ENCODE measurements at regions not wholly inside any gene's neighbourhood (a gene's known extent, or its start where the extent isn't known, plus 50 kb on each side); places are given as distances from the start of the nearest gene placed in this dataset.
"Not testable (repeated sequence)": the region's sequence is repeated elsewhere in the genome, so short reads cannot be mapped to it uniquely, and the experiment has no call there.

- Histone ChIP-seq H3K27ac (ENCODE audit: low read length) (no peak overlapping the region), H3K36me3 (ENCODE audit: control insufficient read depth, insufficient read depth, low read length) (no peaks in the 10 kb centered on the region), H3K27me3 (ENCODE audit: control insufficient read depth, insufficient read depth, low read length) (no peaks in the 10 kb centered on the region), H3K9me3 (ENCODE audit: control insufficient read depth, insufficient read depth, low read length) (no peaks in the 10 kb centered on the region), H3K4me3 (ENCODE audit: low read length) (no peak overlapping the region), H3K4me1 (ENCODE audit: control insufficient read depth, insufficient read depth, low read length) (no peaks in the 10 kb centered on the region)
- Mint-ChIP-seq H3K4me3 (no peak overlapping the region), H3K27ac (no peak overlapping the region), H3K27me3 (ENCODE audit: low read depth in 2 of 2) (no peaks in the 10 kb centered on the region), H3K36me3 (no peaks in the 10 kb centered on the region), H3K4me1 (no peaks in the 10 kb centered on the region), H3K9me3 (peaks cover 3% of the 10 kb centered on the region in 2 donors)
- DNase-seq (no peak), ATAC-seq (no peak)
- intact Hi-C loops (cut with micrococcal nuclease) = no loop called here
- no peak for TF ChIP-seq CTCF (IDR thresholded peaks at IDR 0.05)
- 61% methylated on average over 2 of the region's 2 CpGs for WGBS (ENCODE audit: insufficient coverage)
Observed at GRCh38 chr6:160812097-160812496, 110.1 kb downstream of the PLG start.

GRCh38 chr6:160818934-160819333, 116.9 kb downstream of the PLG start:
- TF ChIP-seq CTCF (IDR thresholded peaks at IDR 0.05) = no peak
- H3K9me3 Mint-ChIP-seq = peaks cover 7 to 18% of the 10 kb centered on the region in 2 donors

GRCh38 chr6:160820661-160821060, 118.6 kb downstream of the PLG start:
- DNase-seq; H3K36me3 Mint-ChIP-seq; intact Hi-C loops (cut with micrococcal nuclease); H3K4me1 Mint-ChIP-seq; H3K4me3 ChIP-seq (ENCODE audit: low read length); H3K27ac Mint-ChIP-seq; H3K27me3 ChIP-seq (ENCODE audit: control insufficient read depth, insufficient read depth, low read length); H3K36me3 ChIP-seq (ENCODE audit: control insufficient read depth, insufficient read depth, low read length); H3K4me1 ChIP-seq (ENCODE audit: control insufficient read depth, insufficient read depth, low read length); H3K27me3 Mint-ChIP-seq (ENCODE audit: low read depth in 2 of 2); H3K9me3 ChIP-seq (ENCODE audit: control insufficient read depth, insufficient read depth, low read length); H3K27ac ChIP-seq (ENCODE audit: low read length); ATAC-seq; H3K4me3 Mint-ChIP-seq: not testable (repeated sequence)
- H3K9me3 Mint-ChIP-seq = peaks cover 4 to 15% of the 10 kb centered on the region in 2 donors
- WGBS (ENCODE audit: insufficient coverage) = 93% methylated on average over 7 of the region's 8 CpGs

More at GRCh38 chr6:160818934-160819333, 116.9 kb downstream of the PLG start:
- no peaks in the 10 kb centered on the region for H3K9me3 ChIP-seq (ENCODE audit: control insufficient read depth, insufficient read depth, low read length)
- Mint-ChIP-seq H3K4me3 (no peak overlapping the region), H3K36me3 (peaks cover 6% of the 10 kb centered on the region), H3K27me3 (ENCODE audit: low read depth in 2 of 2) (no peaks in the 10 kb centered on the region), H3K27ac (no peak overlapping the region), H3K4me1 (no peaks in the 10 kb centered on the region)
- no peak overlapping the region for H3K27ac ChIP-seq (ENCODE audit: low read length)
- intact Hi-C loops (cut with micrococcal nuclease) = no loop called here
- DNase-seq (no peak), ATAC-seq (no peak)
- H3K4me3 ChIP-seq (ENCODE audit: low read length) = no peak overlapping the region
- no peaks in the 10 kb centered on the region for H3K4me1 ChIP-seq (ENCODE audit: control insufficient read depth, insufficient read depth, low read length)
- no peaks in the 10 kb centered on the region for H3K36me3 ChIP-seq (ENCODE audit: control insufficient read depth, insufficient read depth, low read length)
- no peaks in the 10 kb centered on the region for H3K27me3 ChIP-seq (ENCODE audit: control insufficient read depth, insufficient read depth, low read length)
- WGBS (ENCODE audit: insufficient coverage) = no CpG with 5 or more reads among the region's 1 CpG

- no peak for ATAC-seq
- 83% methylated on average over 1 of the region's 1 CpG for WGBS (ENCODE audit: insufficient coverage)
- DNase-seq = no peak
- H3K9me3 ChIP-seq (ENCODE audit: control insufficient read depth, insufficient read depth, low read length) = no peaks in the 10 kb centered on the region
- H3K36me3 ChIP-seq (ENCODE audit: control insufficient read depth, insufficient read depth, low read length) = no peaks in the 10 kb centered on the region
- Mint-ChIP-seq H3K9me3 (peaks cover 0 to 3% of the 10 kb centered on the region in 2 donors), H3K36me3 (no peaks in the 10 kb centered on the region), H3K27ac (no peak overlapping the region), H3K4me3 (no peak overlapping the region), H3K27me3 (ENCODE audit: low read depth in 2 of 2) (no peaks in the 10 kb centered on the region), H3K4me1 (no peaks in the 10 kb centered on the region)
- no peaks in the 10 kb centered on the region for H3K27me3 ChIP-seq (ENCODE audit: control insufficient read depth, insufficient read depth, low read length)
- intact Hi-C loops (cut with micrococcal nuclease) = no loop called here
- H3K27ac ChIP-seq (ENCODE audit: low read length) = no peak overlapping the region
- TF ChIP-seq CTCF (IDR thresholded peaks at IDR 0.05) = no peak
- H3K4me1 ChIP-seq (ENCODE audit: control insufficient read depth, insufficient read depth, low read length) = no peaks in the 10 kb centered on the region
- H3K4me3 ChIP-seq (ENCODE audit: low read length) = no peak overlapping the region
Observed at GRCh38 chr6:160831739-160832138, 129.7 kb downstream of the PLG start.
